Small intestine (tissue), 7 donors: ENCODE measurements at regions not wholly inside any gene's neighbourhood (a gene's known extent, or its start where the extent isn't known, plus 50 kb on each side); places are given as distances from the start of the nearest gene placed in this dataset.
"Not testable (repeated sequence)": the region's sequence is repeated elsewhere in the genome, so short reads cannot be mapped to it uniquely, and the experiment has no call there.

Source experiments
- DNase-seq, 2 donors: peaks; one replicate each; pipeline versions ENCODE4 v3.0.0 to v3.0.0-alpha.2; 2013
- FAIRE-seq: peaks from 2 replicates; lab custom pipeline; 2012; peaks lifted over from hg19 to GRCh38; lab: Jason Lieb, UNC
- H3K27ac ChIP-seq, 3 donors: one replicate each; pipeline ENCODE4 v1.5.1; 2013; ENCODE audit warnings: low read length in 2 of 3, mild to moderate bottlenecking in 2 of 3, control low read depth in 1 of 3, inconsistent platforms in 1 of 3, low read depth in 1 of 3, moderate library complexity in 1 of 3
- H3K27me3 ChIP-seq, 3 donors: one replicate each; pipeline ENCODE4 v1.6.1; 2013; ENCODE audit warnings: low read length in 3 of 3, inconsistent platforms in 1 of 3; ENCODE audit not compliant: control insufficient read depth in 3 of 3, insufficient read depth in 3 of 3
- H3K36me3 ChIP-seq, 3 donors: one replicate each; pipeline ENCODE4 v1.6.1; 2013; ENCODE audit warnings: low read length in 3 of 3, inconsistent platforms in 1 of 3, low read depth in 1 of 3, mild to moderate bottlenecking in 1 of 3, moderate library complexity in 1 of 3; ENCODE audit not compliant: control insufficient read depth in 3 of 3, insufficient read depth in 2 of 3
- H3K4me1 ChIP-seq, 3 donors: one replicate each; pipeline ENCODE4 v1.6.1; 2013; ENCODE audit warnings: low read length in 2 of 3, inconsistent platforms in 1 of 3, low read depth in 1 of 3, mild to moderate bottlenecking in 1 of 3, moderate library complexity in 1 of 3; ENCODE audit not compliant: control insufficient read depth in 3 of 3, insufficient read depth in 2 of 3
- H3K4me3 ChIP-seq, 3 donors: one replicate each; pipeline ENCODE4 v1.5.1; 2013; ENCODE audit warnings: low read length in 3 of 3, control low read depth in 1 of 3, inconsistent platforms in 1 of 3, low read depth in 1 of 3, mild to moderate bottlenecking in 1 of 3, moderate library complexity in 1 of 3
- H3K9me3 ChIP-seq, 2 donors: one replicate each; pipeline ENCODE4 v1.6.1; 2013; ENCODE audit warnings: low read depth in 1 of 2, low read length in 1 of 2; ENCODE audit not compliant: control insufficient read depth in 2 of 2, insufficient read depth in 1 of 2
- WGBS, 3 donors: extraction: QIAGEN DNeasy Blood & Tissue Kit; methylation state at CpG; one replicate each; pipeline ENCODE4 v1.1.7; 2013; 5-methylcytosine and 5-hydroxymethylcytosine counted together
- donor health status: healthy with polysubstance abuse.
- donor health status: control.
- donor health status: control.
- donor health status: Bipolar disorder and iron deficiency.
- donor health status: healthy.

GRCh38 chr10:2026936-2027335, 289.6 kb upstream of the ADARB2 start:
- no peaks in the 10 kb centered on the region for H3K4me1 ChIP-seq
- no peaks in the 10 kb centered on the region for H3K9me3 ChIP-seq
- no peaks in the 10 kb centered on the region for H3K36me3 ChIP-seq
- DNase-seq: no peak
- no peak for FAIRE-seq
- H3K4me3 ChIP-seq: no peak overlapping the region
- no peaks in the 10 kb centered on the region for H3K27me3 ChIP-seq
- H3K27ac ChIP-seq: no peak overlapping the region
- 58 to 72% (median 65%) methylated on average over 3 of the region's 3 CpGs for WGBS, 3 donors

- not testable (repeated sequence) for H3K9me3 ChIP-seq, H3K27me3 ChIP-seq, H3K4me1 ChIP-seq, H3K4me3 ChIP-seq, FAIRE-seq, H3K36me3 ChIP-seq, H3K27ac ChIP-seq
- DNase-seq: peak in 1 of 2 donors; percentile 5
- WGBS, 3 donors: 7 to 43% (median 23%) methylated on average over 2 of the region's 2 CpGs
Observed at GRCh38 chr10:2024750-2025149, 287.4 kb upstream of the ADARB2 start.

GRCh38 chr10:2023687-2024086, 286.4 kb upstream of the ADARB2 start:
- no peaks in the 10 kb centered on the region for H3K36me3 ChIP-seq
- FAIRE-seq (no peak), DNase-seq (no peak)
- H3K9me3 ChIP-seq: no peaks in the 10 kb centered on the region
- H3K27ac ChIP-seq: no peak overlapping the region
- H3K4me3 ChIP-seq: no peak overlapping the region
- 74 to 76% (median 74%) methylated on average over 5 of the region's 5 CpGs for WGBS, 3 donors
- H3K27me3 ChIP-seq: no peaks in the 10 kb centered on the region
- no peaks in the 10 kb centered on the region for H3K4me1 ChIP-seq

GRCh38 chr10:2022401-2022800, 285.1 kb upstream of the ADARB2 start:
- no peaks in the 10 kb centered on the region for H3K36me3 ChIP-seq

GRCh38 chr10:2020836-2021235, 283.5 kb upstream of the ADARB2 start:
- H3K4me3 ChIP-seq: no peak overlapping the region
- H3K27me3 ChIP-seq: no peaks in the 10 kb centered on the region
- no peaks in the 10 kb centered on the region for H3K4me1 ChIP-seq
- no peaks in the 10 kb centered on the region for H3K36me3 ChIP-seq
- H3K9me3 ChIP-seq: no peaks in the 10 kb centered on the region
- 61 to 71% (median 63%) methylated on average over 4 of the region's 4 CpGs for WGBS, 3 donors
- no peak overlapping the region for H3K27ac ChIP-seq
- DNase-seq: no peak
- no peak for FAIRE-seq

More at GRCh38 chr10:2022401-2022800, 285.1 kb upstream of the ADARB2 start:
- Histone ChIP-seq H3K27ac (no peak overlapping the region), H3K27me3 (no peaks in the 10 kb centered on the region), H3K4me1 (no peaks in the 10 kb centered on the region), H3K9me3 (no peaks in the 10 kb centered on the region), H3K4me3 (no peak overlapping the region)
- DNase-seq (no peak), FAIRE-seq (no peak)
- WGBS, 3 donors: 93 to 94% (median 93%) methylated on average over 6 of the region's 6 CpGs

GRCh38 chr10:2019803-2020202, 282.5 kb upstream of the ADARB2 start:
- no peak overlapping the region for H3K27ac ChIP-seq
- WGBS, 3 donors: 72 to 90% (median 83%) methylated on average over 12 of the region's 12 CpGs
- no peaks in the 10 kb centered on the region for H3K27me3 ChIP-seq
- FAIRE-seq (no peak), DNase-seq (no peak)
- no peaks in the 10 kb centered on the region for H3K36me3 ChIP-seq
- no peaks in the 10 kb centered on the region for H3K4me1 ChIP-seq
- H3K4me3 ChIP-seq: no peak overlapping the region
- no peaks in the 10 kb centered on the region for H3K9me3 ChIP-seq

GRCh38 chr10:2019281-2019680, 282.0 kb upstream of the ADARB2 start:
- no peak for FAIRE-seq
- Histone ChIP-seq H3K27ac (no peak overlapping the region), H3K9me3 (no peaks in the 10 kb centered on the region), H3K4me1 (no peaks in the 10 kb centered on the region), H3K36me3 (no peaks in the 10 kb centered on the region), H3K4me3 (no peak overlapping the region), H3K27me3 (no peaks in the 10 kb centered on the region)
- DNase-seq: no peak
- 68 to 97% (median 84%) methylated on average over 3 of the region's 3 CpGs for WGBS, 3 donors

- DNase-seq: no peak
- Histone ChIP-seq H3K27ac (no peak overlapping the region), H3K9me3 (no peaks in the 10 kb centered on the region), H3K36me3 (no peaks in the 10 kb centered on the region), H3K4me3 (no peak overlapping the region), H3K4me1 (no peaks in the 10 kb centered on the region), H3K27me3 (no peaks in the 10 kb centered on the region)
- 90 to 93% (median 92%) methylated on average over 12 of the region's 12 CpGs for WGBS, 3 donors
- no peak for FAIRE-seq
Observed at GRCh38 chr10:2014541-2014940, 277.2 kb upstream of the ADARB2 start.

GRCh38 chr10:2012209-2012608, 274.9 kb upstream of the ADARB2 start:
- no peak for DNase-seq
- FAIRE-seq: no peak
- no peaks in the 10 kb centered on the region for H3K27me3 ChIP-seq
- H3K27ac ChIP-seq: no peak overlapping the region
- H3K9me3 ChIP-seq: no peaks in the 10 kb centered on the region
- no peaks in the 10 kb centered on the region for H3K36me3 ChIP-seq
- H3K4me3 ChIP-seq: no peak overlapping the region
- no peaks in the 10 kb centered on the region for H3K4me1 ChIP-seq
- WGBS, 3 donors: 73 to 89% (median 88%) methylated on average over 5 of the region's 5 CpGs
